Kidney (tissue), 13 donors: ENCODE measurements at regions not wholly inside any gene's neighbourhood (a gene's known extent, or its start where the extent isn't known, plus 50 kb on each side); places are given as distances from the start of the nearest gene placed in this dataset.

Experiments used
- DNase-seq, 5 donors: peaks; one replicate each; pipeline ENCODE4 v3.0.0-alpha.2; 2013 to 2020
- FAIRE-seq: peaks from 2 replicates; lab custom pipeline; 2012; peaks lifted over from hg19 to GRCh38; lab: Jason Lieb, UNC
- H3K27ac ChIP-seq, 2 donors: one replicate each; pipeline ENCODE4 v1.7.0; 2013; ENCODE audit warnings: low read depth in 2 of 2, low read length in 2 of 2, inconsistent platforms in 1 of 2
- H3K27me3 ChIP-seq: one replicate; pipeline ENCODE4 v1.7.1; 2013; ENCODE audit warnings: low read length, inconsistent platforms; ENCODE audit not compliant: control insufficient read depth, insufficient read depth
- H3K36me3 ChIP-seq, 3 donors: one replicate each; pipeline versions ENCODE4 v1.7.0 to v1.7.1; 2013; ENCODE audit warnings: low read length in 3 of 3, control low read depth in 1 of 3, inconsistent platforms in 1 of 3; ENCODE audit not compliant: insufficient read depth in 3 of 3, control insufficient read depth in 2 of 3
- H3K4me1 ChIP-seq, 3 donors: one replicate each; pipeline versions ENCODE4 v1.7.0 to v1.7.1; 2013; ENCODE audit warnings: low read length in 3 of 3, inconsistent platforms in 1 of 3, low read depth in 1 of 3; ENCODE audit not compliant: control insufficient read depth in 2 of 3, insufficient read depth in 2 of 3
- H3K4me3 ChIP-seq, 3 donors: one replicate each; pipeline versions ENCODE4 v1.7.0 to v1.8.1; 2013; ENCODE audit warnings: low read length in 3 of 3, control low read depth in 1 of 3, inconsistent platforms in 1 of 3
- H3K9ac ChIP-seq, 3 donors: one replicate each; pipeline versions ENCODE4 v1.7.0 to v1.7.1; 2013; ENCODE audit warnings: low read length in 3 of 3, control low read depth in 1 of 3, inconsistent platforms in 1 of 3
- H3K9me3 ChIP-seq, 3 donors: one replicate each; pipeline versions ENCODE4 v1.7.0 to v1.7.1; 2013; ENCODE audit warnings: low read length in 3 of 3, control low read depth in 1 of 3, inconsistent platforms in 1 of 3; ENCODE audit not compliant: control insufficient read depth in 2 of 3, insufficient read depth in 1 of 3
- CTCF ChIP-seq: IDR thresholded peaks from 3 replicates; pipeline ENCODE4 v1.5.1; 2012; ENCODE audit warnings: mild to moderate bottlenecking, moderate library complexity, borderline replicate concordance; ENCODE audit not compliant: insufficient read depth; ENCODE audit errors: extremely low read depth
- intact Hi-C: fragments of 100-400 bp; cut with DNase I; formaldehyde crosslinking; loops from one replicate; pipeline ENCODE4 v1.11.1; 2022
- donor health status: control.
- donor health status: control.
- donor health status: control.
- donor health status: control.
- donor health status: control.
- donor health status: DM: yes; HTN: yes; CAD: no.
- donor health status: Normal renal cell carcinoma (clear cell type).

GRCh38 chr11:107196732-107197131 lies 178.5 kb upstream of the GUCY1A2 start:
- FAIRE-seq, result no peak
- no peak for DNase-seq
- Histone ChIP-seq H3K27me3 (no peaks in the 10 kb centered on the region), H3K9me3 (no peaks in the 10 kb centered on the region), H3K4me1 (no peaks in the 10 kb centered on the region), H3K36me3 (no peaks in the 10 kb centered on the region), H3K27ac (no peak overlapping the region), H3K9ac (no peak overlapping the region), H3K4me3 (no peak overlapping the region)
- no peak for TF ChIP-seq CTCF
- intact Hi-C loops, result no loop called here

- no peak for DNase-seq
- H3K4me1 ChIP-seq, result no peaks in the 10 kb centered on the region
- no peaks in the 10 kb centered on the region for H3K27me3 ChIP-seq
- H3K36me3 ChIP-seq, result no peaks in the 10 kb centered on the region
- no peak overlapping the region for H3K27ac ChIP-seq
- H3K9me3 ChIP-seq, result no peaks in the 10 kb centered on the region
- intact Hi-C loops, result no loop called here
- no peak overlapping the region for H3K4me3 ChIP-seq
- H3K9ac ChIP-seq, result no peak overlapping the region
- TF ChIP-seq CTCF, result no peak
- FAIRE-seq, result no peak
These were observed 166.7 kb upstream of the GUCY1A2 start for GRCh38 chr11:107184986-107185385.

- no peak for FAIRE-seq
- TF ChIP-seq CTCF, result no peak
- no peak overlapping the region for H3K27ac ChIP-seq
These were observed 165.7 kb upstream of the GUCY1A2 start for GRCh38 chr11:107183953-107184352.

GRCh38 chr11:107182978-107183377 lies 164.7 kb upstream of the GUCY1A2 start:
- H3K27me3 ChIP-seq, result no peaks in the 10 kb centered on the region

More at GRCh38 chr11:107183953-107184352, 165.7 kb upstream of the GUCY1A2 start:
- Histone ChIP-seq H3K36me3 (no peaks in the 10 kb centered on the region), H3K4me1 (no peaks in the 10 kb centered on the region), H3K9ac (no peak overlapping the region), H3K27me3 (no peaks in the 10 kb centered on the region), H3K9me3 (no peaks in the 10 kb centered on the region), H3K4me3 (no peak overlapping the region)
- no peak for DNase-seq
- intact Hi-C loops, result no loop called here

More at GRCh38 chr11:107182978-107183377, 164.7 kb upstream of the GUCY1A2 start:
- H3K27ac ChIP-seq, result no peak overlapping the region
- no peak overlapping the region for H3K9ac ChIP-seq
- TF ChIP-seq CTCF, result no peak
- no peak overlapping the region for H3K4me3 ChIP-seq
- H3K4me1 ChIP-seq, result no peaks in the 10 kb centered on the region
- FAIRE-seq, result no peak
- no peaks in the 10 kb centered on the region for H3K9me3 ChIP-seq
- no peaks in the 10 kb centered on the region for H3K36me3 ChIP-seq
- no peak for DNase-seq
- intact Hi-C loops, result no loop called here
